ENCODE measurements at regions not wholly inside any gene's neighbourhood (a gene's known extent, or its start where the extent isn't known, plus 50 kb on each side); places are given as distances from the start of the nearest gene placed in this dataset.

- no peak for TF ChIP-seq CSRNP3 (CRISPR knock-in tag; IDR thresholded peaks at IDR 0.05)
- TF ChIP-seq ZC3H10 (CRISPR knock-in tag; IDR thresholded peaks at IDR 0.05): 0 out of 2 replicates have a peak, but pooled peaks have one; percentile 36
- ATAC-seq: no peak
Observed at GRCh38 chr1:221994939-221995338, 253.1 kb upstream of the DUSP10 start.

GRCh38 chr1:221994274-221994698 lies 252.4 kb upstream of the DUSP10 start:
- TF ChIP-seq RARB (CRISPR knock-in tag; IDR thresholded peaks at IDR 0.05): no peak
- no peak for TF ChIP-seq ISL1 (CRISPR knock-in tag; IDR thresholded peaks at IDR 0.05)
- TF ChIP-seq CSDC2 (CRISPR knock-in tag; IDR thresholded peaks at IDR 0.05): no peak
- no peak for TF ChIP-seq SNAI2 (CRISPR knock-in tag; IDR thresholded peaks at IDR 0.05)
- no peak for TF ChIP-seq BACH2 (CRISPR knock-in tag; IDR thresholded peaks at IDR 0.05; ENCODE audit: borderline replicate concordance)
- TF ChIP-seq POU6F1 (CRISPR knock-in tag; IDR thresholded peaks at IDR 0.05; ENCODE audit: borderline replicate concordance, low read depth): no peak
- no peak for TF ChIP-seq ZNF565 (CRISPR knock-in tag; conservative IDR thresholded peaks at IDR 0.05; ENCODE audit: low read depth)
- no peak for TF ChIP-seq ESRRG (CRISPR knock-in tag; IDR thresholded peaks at IDR 0.05)
- no peak for TF ChIP-seq OSR1 (CRISPR knock-in tag; IDR thresholded peaks at IDR 0.05)
- no peak for TF ChIP-seq TCF4 (CRISPR knock-in tag; IDR thresholded peaks at IDR 0.05; ENCODE audit: borderline replicate concordance)
- TF ChIP-seq TSHZ2 (CRISPR knock-in tag; IDR thresholded peaks at IDR 0.05): no peak
- TF ChIP-seq PATZ1 (CRISPR knock-in tag; IDR thresholded peaks at IDR 0.05; ENCODE audit: borderline replicate concordance): no peak
- TF ChIP-seq ARNTL (CRISPR knock-in tag; IDR thresholded peaks at IDR 0.05; ENCODE audit: borderline replicate concordance, low read depth): no peak
- no peak for TF ChIP-seq PPARA (CRISPR knock-in tag; IDR thresholded peaks at IDR 0.05; ENCODE audit: borderline replicate concordance)
- no peak for ATAC-seq

- no peak for TF ChIP-seq BACH2 (CRISPR knock-in tag; IDR thresholded peaks at IDR 0.05; ENCODE audit: borderline replicate concordance)
- TF ChIP-seq ZNF8 (CRISPR knock-in tag; IDR thresholded peaks at IDR 0.05): no peak
- TF ChIP-seq RARB (CRISPR knock-in tag; IDR thresholded peaks at IDR 0.05): no peak
- TF ChIP-seq ZC3H10 (CRISPR knock-in tag; IDR thresholded peaks at IDR 0.05): no peak
Observed at GRCh38 chr1:221993444-221993948, 251.6 kb upstream of the DUSP10 start.

GRCh38 chr1:221992427-221992826 lies 250.5 kb upstream of the DUSP10 start:
- ATAC-seq: no peak
- TF ChIP-seq ZNF565 (CRISPR knock-in tag; conservative IDR thresholded peaks at IDR 0.05; ENCODE audit: low read depth): no peak
- TF ChIP-seq CREB5 (CRISPR knock-in tag; IDR thresholded peaks at IDR 0.05; ENCODE audit: low read depth): no peak

More at GRCh38 chr1:221993444-221993948, 251.6 kb upstream of the DUSP10 start:
- no peak for ATAC-seq

Measured in SK-N-SH treated with all-trans-retinoic acid at 6 μM for 48 hours (cell line).